ENCODE measurements at regions not wholly inside any gene's neighbourhood (a gene's known extent, or its start where the extent isn't known, plus 50 kb on each side); places are given as distances from the start of the nearest gene placed in this dataset.
"Not testable (repeated sequence)": the region's sequence is repeated elsewhere in the genome, so short reads cannot be mapped to it uniquely, and the experiment has no call there.

- no peak for DNase-seq
These were observed 453.3 kb downstream of the XYLT1 start for GRCh38 chr16:17017442-17017841.

- peak in 1 of 6 experiments; percentile 2 for DNase-seq
These were observed 452.2 kb downstream of the XYLT1 start for GRCh38 chr16:17018585-17018939.

DNA sequence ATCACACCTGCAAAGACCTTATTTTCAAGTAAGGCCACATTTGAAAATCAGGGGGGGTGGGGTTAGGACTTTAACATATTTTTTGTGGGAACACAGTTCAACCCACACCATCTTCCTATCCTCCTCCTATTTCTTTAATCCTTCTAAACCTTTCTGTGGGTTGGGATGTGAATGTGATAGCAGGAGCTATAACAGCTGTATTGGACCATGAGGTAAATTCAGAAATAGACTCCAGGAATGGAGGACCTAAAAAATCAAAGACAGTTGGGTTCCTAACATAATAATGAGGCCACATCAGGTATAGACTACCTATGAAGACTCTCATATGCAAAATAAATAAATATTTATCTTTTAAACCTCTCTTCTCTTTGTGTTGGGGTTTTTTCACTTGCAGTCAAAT is 451.4 kb downstream of the XYLT1 start:
- no peak for DNase-seq

DNA sequence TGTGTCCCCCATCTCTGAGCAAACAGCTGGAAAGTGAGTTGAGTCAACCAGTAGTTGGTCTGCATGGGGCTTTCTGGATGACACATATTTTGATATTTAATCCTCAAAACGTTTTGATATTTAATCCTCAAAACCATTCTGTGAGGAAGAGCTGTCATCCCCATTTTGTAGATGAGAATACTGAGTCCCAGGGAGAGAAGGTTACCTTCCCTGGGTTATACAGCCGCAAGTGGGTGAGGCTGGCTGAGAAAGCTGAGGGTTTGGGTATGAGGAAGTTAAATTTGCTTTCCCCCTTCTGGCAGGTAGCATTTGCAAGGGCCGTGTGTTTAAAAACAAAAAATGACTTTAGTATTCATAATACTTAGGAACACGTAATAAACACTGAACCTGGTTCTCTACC is 447.2 kb downstream of the XYLT1 start:
- DNase-seq = no peak

DNA sequence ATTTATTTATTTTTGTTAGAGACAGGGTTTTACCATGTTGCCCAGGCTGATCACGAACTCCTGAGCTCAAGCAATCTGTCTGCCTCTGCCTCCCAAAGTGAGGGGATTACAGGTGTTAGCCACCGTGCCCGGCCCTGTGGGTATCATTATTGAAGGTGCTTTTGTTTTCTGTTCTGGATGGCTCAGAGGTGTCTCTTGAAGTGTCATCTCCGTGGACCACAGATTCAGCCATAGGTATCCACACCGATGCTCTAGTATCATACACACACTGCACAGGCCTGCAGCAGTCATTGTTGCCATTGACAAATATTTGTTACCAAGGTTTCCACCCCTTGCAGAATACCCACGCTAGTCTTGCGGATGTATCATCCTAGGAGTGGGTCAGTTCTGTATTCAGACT is 446.2 kb downstream of the XYLT1 start:
- no peak for DNase-seq

GRCh38 chr16:17026600-17027242 is 444.0 kb downstream of the XYLT1 start:
- peak in 3 of 6 experiments; percentile 35 to 55 (median 53) for DNase-seq

DNA sequence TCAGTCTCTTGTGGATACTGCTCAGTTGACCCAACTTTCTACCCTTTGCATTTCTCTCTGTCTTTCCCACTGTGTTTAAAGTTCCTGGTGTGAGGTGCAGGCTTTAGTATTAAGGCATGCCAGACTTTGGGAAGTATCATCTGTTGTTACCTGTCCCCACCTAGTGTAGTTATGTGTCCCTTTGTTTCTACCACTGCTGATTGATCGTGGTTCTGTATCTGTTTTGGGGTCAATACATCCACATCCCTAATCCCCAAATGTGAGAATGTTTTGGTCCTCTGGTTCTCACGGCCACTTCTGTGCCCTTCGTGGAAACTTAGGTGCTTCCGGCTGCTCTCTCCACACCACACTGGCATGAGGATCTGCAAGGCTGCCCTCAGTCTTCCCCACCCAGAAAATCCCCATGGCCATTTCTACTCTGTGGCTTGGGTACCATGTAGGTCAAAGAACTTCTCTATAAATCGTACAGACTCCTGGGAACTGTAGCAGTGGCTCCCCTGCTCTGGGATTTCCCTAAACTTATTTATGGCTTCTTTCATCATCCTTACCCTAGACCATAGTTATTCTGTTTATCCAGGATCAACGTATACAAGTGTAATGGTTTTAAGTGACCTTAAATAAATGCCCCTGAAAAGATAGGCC is 443.2 kb downstream of the XYLT1 start:
- DNase-seq = no peak

DNA sequence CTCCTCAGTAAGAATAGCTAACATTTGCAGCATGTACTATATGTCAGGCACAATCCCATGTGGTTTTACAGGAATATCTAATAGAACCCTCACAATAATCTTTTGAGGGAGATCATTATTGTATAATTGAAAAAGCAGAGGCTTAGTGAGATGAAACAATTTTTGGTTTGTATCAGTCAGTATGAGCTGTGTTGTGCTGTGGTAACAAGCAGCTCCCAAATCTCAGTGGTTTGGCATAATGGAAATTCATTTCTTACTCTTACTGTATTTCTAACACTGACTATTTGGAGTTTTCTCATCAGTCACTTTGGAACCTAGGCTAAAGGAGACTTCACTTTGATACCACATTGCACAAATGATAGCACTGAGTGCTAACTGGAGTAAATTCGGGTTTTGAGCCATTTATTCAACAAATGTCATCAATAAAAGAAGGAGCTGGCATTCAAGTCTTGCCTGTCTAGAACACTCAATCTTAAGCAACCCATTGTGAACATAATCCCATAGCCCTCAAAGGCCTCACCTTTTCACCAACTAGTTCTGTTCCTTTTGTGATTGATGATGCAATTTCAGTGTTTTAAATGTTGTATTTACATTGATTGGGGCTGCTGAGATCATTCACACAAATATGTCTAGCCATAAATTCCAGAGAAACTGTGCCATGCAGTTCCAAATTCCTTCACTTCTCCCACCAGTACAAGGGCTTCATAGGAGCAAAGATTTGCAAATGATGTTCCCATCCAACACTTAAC is 441.0 kb downstream of the XYLT1 start:
- no peak for DNase-seq

DNA sequence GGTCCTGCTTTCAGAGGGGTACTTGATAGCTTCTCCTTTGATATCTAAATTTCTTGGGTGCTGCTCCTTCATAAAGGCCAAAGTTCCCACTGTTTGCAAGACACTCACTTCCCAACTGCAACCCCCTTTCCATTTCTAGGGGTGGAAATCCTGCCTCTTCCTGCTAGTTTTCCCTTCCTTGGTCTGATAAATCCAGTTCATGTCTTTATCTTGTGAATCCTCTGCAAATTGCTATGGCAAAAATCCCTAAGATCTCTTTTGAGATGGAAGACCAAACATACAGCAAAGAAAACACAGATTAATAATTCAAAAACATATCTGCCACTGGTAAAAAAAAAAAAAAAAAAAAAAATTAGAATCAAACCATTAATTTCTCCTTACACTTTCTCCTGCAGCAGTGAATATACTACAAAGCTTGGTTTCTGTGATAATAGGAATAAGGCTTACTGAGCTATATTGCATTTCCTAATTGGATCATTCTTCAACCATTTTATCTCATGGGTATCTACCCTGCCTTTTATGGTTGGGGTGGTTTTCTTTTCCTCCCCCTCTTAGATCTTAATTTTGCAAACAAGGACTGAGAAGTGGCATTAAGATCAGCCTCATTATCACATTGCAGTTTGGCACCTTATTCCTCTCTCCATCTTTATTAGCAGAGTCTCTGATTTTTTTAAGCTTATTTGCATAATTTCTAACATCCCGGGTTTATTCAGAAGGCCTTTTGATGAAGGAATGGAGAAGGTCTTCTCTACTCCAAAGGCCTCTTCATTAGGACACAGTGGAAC is 439.1 kb downstream of the XYLT1 start:
- DNase-seq = no peak

- DNase-seq = no peak
These were observed 438.4 kb downstream of the XYLT1 start for GRCh38 chr16:17032332-17032731.

GRCh38 chr16:17034477-17035252 is 436.1 kb downstream of the XYLT1 start:
- no peak for DNase-seq

GRCh38 chr16:17037499-17037898 is 433.3 kb downstream of the XYLT1 start:
- no peak for DNase-seq

DNA sequence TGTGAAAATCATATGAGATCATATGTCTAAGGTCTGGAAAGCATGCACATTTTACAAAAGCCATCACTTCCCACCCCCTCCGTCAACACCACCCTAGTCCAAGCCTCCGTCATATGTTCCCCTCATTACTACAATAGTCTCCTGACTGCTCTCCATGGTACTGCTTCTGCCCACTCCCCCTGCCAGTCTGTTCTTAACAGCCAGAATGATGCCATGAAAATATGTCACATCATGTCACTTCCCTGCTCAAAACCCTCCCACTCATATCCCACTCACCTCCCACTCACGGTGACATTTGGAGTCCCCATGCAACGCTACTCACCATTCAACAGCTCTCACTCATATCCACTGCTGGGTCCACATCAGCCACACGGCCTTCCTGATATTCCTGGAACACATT is 432.3 kb downstream of the XYLT1 start:
- DNase-seq = no peak

DNA sequence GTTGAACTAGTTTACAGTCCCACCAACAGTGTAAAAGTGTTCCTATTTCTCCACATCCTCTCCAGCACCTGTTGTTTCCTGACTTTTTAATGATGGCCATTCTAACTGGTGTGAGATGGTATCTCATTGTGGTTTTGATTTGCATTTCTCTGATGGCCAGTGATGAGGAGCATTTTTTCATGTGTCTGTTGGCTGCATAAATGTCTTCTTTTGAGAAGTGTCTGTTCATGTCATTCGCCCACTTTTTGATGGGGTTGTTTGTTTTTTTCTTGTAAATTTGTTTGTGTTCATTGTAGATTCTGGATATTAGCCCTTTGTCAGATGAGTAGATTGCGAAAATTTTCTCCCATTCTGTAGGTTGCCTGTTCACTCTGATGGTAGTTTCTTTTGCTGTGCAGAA is 421.7 kb downstream of the XYLT1 start:
- DNase-seq = not testable (repeated sequence)

DNA sequence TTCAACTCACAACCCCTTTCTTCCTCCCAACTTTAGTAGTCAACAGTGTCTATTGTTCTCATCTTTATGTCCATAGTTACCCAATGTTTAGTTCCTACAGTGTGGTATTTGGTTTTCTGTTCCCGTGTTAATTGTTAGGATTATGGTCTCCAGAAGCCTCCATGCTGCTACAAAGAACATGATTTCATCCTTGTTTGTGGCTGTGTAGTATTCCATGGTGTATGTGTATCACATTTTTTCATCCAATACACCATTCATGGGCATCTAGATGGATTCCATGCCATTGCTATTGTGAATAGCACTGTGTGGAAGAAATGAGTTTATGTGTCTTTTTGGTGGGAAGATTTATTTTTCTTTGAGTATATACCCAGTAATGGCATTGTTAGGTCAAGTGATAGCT is 420.3 kb downstream of the XYLT1 start:
- DNase-seq = no peak

Measured in stimulated activated naive CD4-positive, alpha-beta T cell (primary cell).